C4-2B (cell line): ENCODE measurements at regions not wholly inside any gene's neighbourhood (a gene's known extent, or its start where the extent isn't known, plus 50 kb on each side); places are given as distances from the start of the nearest gene placed in this dataset.

Experiments
- ZFX ChIP-seq: fragments of 450-650 bp; IDR thresholded peaks from 2 replicates; pipeline ENCODE4 v1.6.1; 2017
- TF ChIP-seq, protein P1 (sequence below): fragments of 450-650 bp; conservative IDR thresholded peaks from 2 replicates; pipeline ENCODE4 v1.5.1; 2017; ENCODE audit warnings: mild to moderate bottlenecking

DNA sequence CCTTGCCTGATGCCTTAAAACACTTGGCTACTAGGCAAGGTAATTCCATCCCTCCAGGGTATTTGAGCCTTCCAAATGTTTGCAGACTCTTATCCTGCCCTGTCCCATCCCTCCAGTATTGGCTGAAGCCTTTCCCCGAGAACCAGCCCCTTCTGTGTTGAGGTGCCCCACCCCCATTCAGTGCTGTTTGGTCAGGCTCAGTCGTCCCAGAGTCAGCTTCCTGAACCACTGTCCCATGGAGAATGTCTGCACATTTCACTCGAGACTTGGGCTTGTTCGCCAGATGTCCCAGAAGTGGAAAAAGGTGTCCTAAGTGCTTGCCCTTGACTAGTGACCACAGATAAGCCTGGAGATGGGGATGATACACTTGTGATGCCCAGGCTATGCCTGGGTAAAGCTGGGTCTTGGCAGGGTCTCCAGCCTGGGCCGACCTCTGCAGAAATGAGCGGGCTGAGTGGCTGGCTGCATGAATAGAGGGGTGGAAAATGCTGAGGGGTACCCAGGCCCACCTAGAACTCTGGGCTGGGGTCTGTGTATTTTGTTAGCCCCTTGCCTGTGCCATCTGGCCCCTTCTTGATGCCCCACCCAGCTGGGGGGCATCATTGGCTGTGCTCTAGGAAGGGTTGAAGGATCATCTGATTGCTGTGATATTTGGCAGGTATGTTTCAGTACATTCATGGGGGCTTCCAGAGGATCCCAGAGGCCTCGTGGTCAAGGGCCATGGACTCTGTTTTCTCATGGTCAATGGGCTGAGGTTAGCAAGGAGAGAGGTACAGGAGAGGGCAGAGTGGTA is 178.4 kb downstream of the MACROH2A1 start:
- TF ChIP-seq, protein P1, sequence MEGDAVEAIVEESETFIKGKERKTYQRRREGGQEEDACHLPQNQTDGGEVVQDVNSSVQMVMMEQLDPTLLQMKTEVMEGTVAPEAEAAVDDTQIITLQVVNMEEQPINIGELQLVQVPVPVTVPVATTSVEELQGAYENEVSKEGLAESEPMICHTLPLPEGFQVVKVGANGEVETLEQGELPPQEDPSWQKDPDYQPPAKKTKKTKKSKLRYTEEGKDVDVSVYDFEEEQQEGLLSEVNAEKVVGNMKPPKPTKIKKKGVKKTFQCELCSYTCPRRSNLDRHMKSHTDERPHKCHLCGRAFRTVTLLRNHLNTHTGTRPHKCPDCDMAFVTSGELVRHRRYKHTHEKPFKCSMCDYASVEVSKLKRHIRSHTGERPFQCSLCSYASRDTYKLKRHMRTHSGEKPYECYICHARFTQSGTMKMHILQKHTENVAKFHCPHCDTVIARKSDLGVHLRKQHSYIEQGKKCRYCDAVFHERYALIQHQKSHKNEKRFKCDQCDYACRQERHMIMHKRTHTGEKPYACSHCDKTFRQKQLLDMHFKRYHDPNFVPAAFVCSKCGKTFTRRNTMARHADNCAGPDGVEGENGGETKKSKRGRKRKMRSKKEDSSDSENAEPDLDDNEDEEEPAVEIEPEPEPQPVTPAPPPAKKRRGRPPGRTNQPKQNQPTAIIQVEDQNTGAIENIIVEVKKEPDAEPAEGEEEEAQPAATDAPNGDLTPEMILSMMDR = no peak
- TF ChIP-seq ZFX = no peak
